Smooth muscle cell (in vitro differentiated cells): ENCODE measurements at regions not wholly inside any gene's neighbourhood (a gene's known extent, or its start where the extent isn't known, plus 50 kb on each side); places are given as distances from the start of the nearest gene placed in this dataset.

Experiments
- DNase-seq: peaks from one replicate; lab custom pipeline; 2025; ENCODE audit not compliant: unreplicated experiment; lab: John Stamatoyannopoulos, UW
- H2AFZ ChIP-seq: fragments of 200-600 bp; sonication (generic); 2 replicates; pipeline ENCODE4 v1.6.0; 2016; ENCODE audit warnings: antibody characterized with exemption, low read depth, mild to moderate bottlenecking
- H3F3A ChIP-seq: fragments of 200-600 bp; sonication (generic); 2 replicates; pipeline ENCODE4 v1.6.0; 2017; ENCODE audit warnings: antibody characterized with exemption, low read depth
- H3K27ac ChIP-seq: fragments of 200-600 bp; sonication (generic); 2 replicates; pipeline ENCODE4 v1.5.1; 2016; ENCODE audit warnings: low read depth, mild to moderate bottlenecking
- H3K27me3 ChIP-seq: fragments of 200-600 bp; sonication (generic); 2 replicates; pipeline ENCODE4 v1.6.1; 2016; ENCODE audit warnings: low read depth, mild to moderate bottlenecking
- H3K36me3 ChIP-seq: fragments of 200-600 bp; sonication (generic); 2 replicates; pipeline ENCODE4 v1.5.1; 2016; ENCODE audit warnings: low read depth
- H3K4me1 ChIP-seq: fragments of 200-600 bp; sonication (generic); 2 replicates; pipeline ENCODE4 v1.5.1; 2016; ENCODE audit warnings: low read depth
- H3K4me2 ChIP-seq: fragments of 200-600 bp; sonication (generic); 2 replicates; pipeline ENCODE4 v1.6.0; 2016; ENCODE audit warnings: mild to moderate bottlenecking
- H3K4me3 ChIP-seq: fragments of 200-600 bp; sonication (generic); 2 replicates; pipeline ENCODE4 v1.5.1; 2016; ENCODE audit warnings: mild to moderate bottlenecking
- H3K79me2 ChIP-seq: fragments of 200-600 bp; sonication (generic); 2 replicates; pipeline ENCODE4 v1.6.0; 2016; ENCODE audit warnings: low read depth, mild to moderate bottlenecking
- H3K9ac ChIP-seq: fragments of 200-600 bp; sonication (generic); 2 replicates; pipeline ENCODE4 v1.6.0; 2016; ENCODE audit warnings: low read depth
- H3K9me3 ChIP-seq: fragments of 200-600 bp; sonication (generic); replicated peaks from 2 replicates; pipeline ENCODE4 v1.5.1; 2016; ENCODE audit warnings: low read depth
- H4K20me1 ChIP-seq: fragments of 200-600 bp; sonication (generic); 2 replicates; pipeline ENCODE4 v1.6.0; 2016; ENCODE audit warnings: low read depth
- CTCF ChIP-seq: fragments of 200-600 bp; sonication (generic); IDR thresholded peaks from 2 replicates; pipeline ENCODE4 v1.5.1; 2017; ENCODE audit warnings: borderline replicate concordance, mild to moderate bottlenecking, antibody characterized with exemption; ENCODE audit not compliant: insufficient read depth, poor library complexity, severe bottlenecking
- WGBS: methylation state at CpG from one replicate; pipeline ENCODE4 v1.1.7; 2016; ENCODE audit warnings: low lambda C conversion rate; 5-methylcytosine and 5-hydroxymethylcytosine counted together

- DNase-seq: no peak
- no peaks in the 10 kb centered on the region for H3F3A ChIP-seq
- TF ChIP-seq CTCF: peak; percentile 61
- H3K4me3 ChIP-seq: no peak overlapping the region
- peaks cover 7% of the 10 kb centered on the region for H3K27me3 ChIP-seq
- no peak overlapping the region for H2AFZ ChIP-seq
- H3K36me3 ChIP-seq: no peaks in the 10 kb centered on the region
- no peaks in the 10 kb centered on the region for H3K79me2 ChIP-seq
- 52% methylated on average over 10 of the region's 10 CpGs for WGBS
- H3K4me2 ChIP-seq: no peak overlapping the region
- no peaks in the 10 kb centered on the region for H3K9me3 ChIP-seq
- no peak overlapping the region for H3K27ac ChIP-seq
- no peak overlapping the region for H3K9ac ChIP-seq
- H3K4me1 ChIP-seq: no peaks in the 10 kb centered on the region
- no peaks in the 10 kb centered on the region for H4K20me1 ChIP-seq
Measured at GRCh38 chr2:23312996-23313606, 71.9 kb upstream of the KLHL29 start.

- no peak overlapping the region for H3K27ac ChIP-seq
- peaks cover 7% of the 10 kb centered on the region for H3K27me3 ChIP-seq
- H3K4me1 ChIP-seq: no peaks in the 10 kb centered on the region
- no peak overlapping the region for H3K4me2 ChIP-seq
- no peak overlapping the region for H3K4me3 ChIP-seq
- H3K9ac ChIP-seq: no peak overlapping the region
- TF ChIP-seq CTCF: no peak
- H3K79me2 ChIP-seq: no peaks in the 10 kb centered on the region
- no peaks in the 10 kb centered on the region for H4K20me1 ChIP-seq
- no peaks in the 10 kb centered on the region for H3K9me3 ChIP-seq
- WGBS: 90% methylated on average over 3 of the region's 3 CpGs
- no peaks in the 10 kb centered on the region for H3K36me3 ChIP-seq
- no peak overlapping the region for H2AFZ ChIP-seq
- H3F3A ChIP-seq: no peaks in the 10 kb centered on the region
- DNase-seq: no peak
Measured at GRCh38 chr2:23314687-23315086, 70.3 kb upstream of the KLHL29 start.

DNA sequence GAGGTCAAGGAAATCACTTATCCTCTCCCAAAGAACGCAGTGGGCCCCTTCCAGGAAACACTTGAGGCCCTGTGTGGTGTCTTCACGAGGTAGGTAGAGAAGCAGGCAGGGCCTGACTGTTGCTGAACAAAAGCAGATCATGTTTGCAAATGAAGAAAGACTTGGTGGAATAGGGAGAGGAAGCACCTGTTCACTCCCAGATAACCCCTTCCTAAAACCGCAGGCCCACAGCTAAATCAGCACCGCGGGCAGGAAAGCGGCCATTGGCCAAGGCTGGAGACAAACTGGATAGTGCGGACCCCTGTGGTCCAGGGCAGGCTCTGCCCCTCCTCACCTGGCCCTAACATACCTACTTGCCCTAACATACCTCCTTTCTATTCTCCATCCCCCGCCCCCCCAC, 64.9 kb upstream of the KLHL29 start:
- H3K4me1 ChIP-seq: no peaks in the 10 kb centered on the region
- H3K79me2 ChIP-seq: no peaks in the 10 kb centered on the region
- no peak for DNase-seq
- TF ChIP-seq CTCF: no peak
- H3K36me3 ChIP-seq: no peaks in the 10 kb centered on the region
- H3K27me3 ChIP-seq: peaks cover 6% of the 10 kb centered on the region
- no peaks in the 10 kb centered on the region for H3F3A ChIP-seq
- H3K9ac ChIP-seq: no peak overlapping the region
- H4K20me1 ChIP-seq: no peaks in the 10 kb centered on the region
- no peak overlapping the region for H3K4me3 ChIP-seq
- WGBS: 94% methylated on average over 8 of the region's 8 CpGs
- no peak overlapping the region for H3K27ac ChIP-seq
- no peaks in the 10 kb centered on the region for H3K9me3 ChIP-seq
- H2AFZ ChIP-seq: no peak overlapping the region
- no peak overlapping the region for H3K4me2 ChIP-seq

DNA sequence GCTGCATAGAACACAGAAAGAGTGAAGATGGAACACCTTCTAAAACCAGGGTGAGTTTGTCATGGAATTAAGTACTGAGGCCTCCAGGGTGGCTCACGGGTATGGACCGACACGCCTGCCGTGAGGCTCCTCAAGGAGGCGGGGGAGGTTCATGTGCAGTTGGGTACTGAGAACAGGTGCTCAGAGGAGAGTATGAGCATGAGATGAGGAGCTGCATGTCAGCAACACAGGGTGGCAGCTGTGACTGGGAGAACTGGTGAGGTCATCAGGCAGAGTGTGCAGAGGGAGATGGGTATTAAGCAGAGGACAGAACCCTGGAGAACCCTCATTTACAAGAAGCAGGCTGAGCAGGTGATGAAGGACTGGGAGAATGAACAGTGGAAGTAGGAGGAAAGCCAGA, 63.2 kb upstream of the KLHL29 start:
- Histone ChIP-seq H3K79me2 (no peaks in the 10 kb centered on the region), H3K27ac (no peak overlapping the region), H3F3A (no peaks in the 10 kb centered on the region), H4K20me1 (no peaks in the 10 kb centered on the region), H3K36me3 (no peaks in the 10 kb centered on the region), H3K4me2 (no peak overlapping the region), H3K4me3 (no peak overlapping the region), H2AFZ (no peak overlapping the region), H3K27me3 (peaks cover 4% of the 10 kb centered on the region), H3K9ac (no peak overlapping the region), H3K4me1 (no peaks in the 10 kb centered on the region), H3K9me3 (no peaks in the 10 kb centered on the region)
- WGBS: 98% methylated on average over 5 of the region's 5 CpGs
- DNase-seq: no peak
- TF ChIP-seq CTCF: no peak
